Neuron (in vitro differentiated cells): ENCODE measurements at regions not wholly inside any gene's neighbourhood (a gene's known extent, or its start where the extent isn't known, plus 50 kb on each side); places are given as distances from the start of the nearest gene placed in this dataset.
"Not testable (repeated sequence)": the region's sequence is repeated elsewhere in the genome, so short reads cannot be mapped to it uniquely, and the experiment has no call there.

Source experiments
- H2AFZ ChIP-seq: one replicate; pipeline ENCODE4 v1.6.1; 2013; ENCODE audit warnings: low read depth, mild to moderate bottlenecking, inconsistent platforms, low read length, moderate library complexity
- H3K27me3 ChIP-seq: one replicate; pipeline ENCODE4 v1.6.1; 2013; ENCODE audit warnings: low read length; ENCODE audit not compliant: insufficient read depth
- H3K36me3 ChIP-seq: one replicate; pipeline ENCODE4 v1.6.1; 2013; ENCODE audit warnings: low read length; ENCODE audit not compliant: insufficient read depth
- H3K4me1 ChIP-seq: one replicate; pipeline ENCODE4 v1.6.1; 2013; ENCODE audit warnings: low read length; ENCODE audit not compliant: insufficient read depth
- H3K4me3 ChIP-seq: 2 replicates; pipeline ENCODE4 v1.5.1; 2013; ENCODE audit warnings: mild to moderate bottlenecking, low read length, moderate library complexity
- H3K9me3 ChIP-seq: one replicate; pipeline ENCODE4 v1.6.1; 2013; ENCODE audit warnings: low read length

GRCh38 chr2:225820826-225821225 lies 421.3 kb downstream of the NYAP2 start:
- Histone ChIP-seq H3K4me1 (no peaks in the 10 kb centered on the region), H3K9me3 (no peaks in the 10 kb centered on the region), H3K36me3 (no peaks in the 10 kb centered on the region), H3K27me3 (no peaks in the 10 kb centered on the region), H2AFZ (no peak overlapping the region), H3K4me3 (no peak overlapping the region)

GRCh38 chr2:225814554-225814953 lies 415.0 kb downstream of the NYAP2 start:
- no peaks in the 10 kb centered on the region for H3K27me3 ChIP-seq
- H3K4me3 ChIP-seq = no peak overlapping the region
- no peaks in the 10 kb centered on the region for H3K9me3 ChIP-seq
- no peaks in the 10 kb centered on the region for H3K36me3 ChIP-seq
- H2AFZ ChIP-seq = no peak overlapping the region
- no peaks in the 10 kb centered on the region for H3K4me1 ChIP-seq

- H3K9me3 ChIP-seq = no peaks in the 10 kb centered on the region
Observed at GRCh38 chr2:225806105-225806504, 406.6 kb downstream of the NYAP2 start.

GRCh38 chr2:225802076-225802475 lies 402.6 kb downstream of the NYAP2 start:
- not testable (repeated sequence) for H3K36me3 ChIP-seq, H3K27me3 ChIP-seq, H2AFZ ChIP-seq, H3K9me3 ChIP-seq, H3K4me1 ChIP-seq, H3K4me3 ChIP-seq

More at GRCh38 chr2:225806105-225806504, 406.6 kb downstream of the NYAP2 start:
- H3K27me3 ChIP-seq = no peaks in the 10 kb centered on the region
- no peak overlapping the region for H2AFZ ChIP-seq
- H3K4me3 ChIP-seq = no peak overlapping the region
- H3K4me1 ChIP-seq = no peaks in the 10 kb centered on the region
- no peaks in the 10 kb centered on the region for H3K36me3 ChIP-seq

GRCh38 chr2:225797394-225797793 lies 397.9 kb downstream of the NYAP2 start:
- H3K4me3 ChIP-seq = no peak overlapping the region
- H3K36me3 ChIP-seq = no peaks in the 10 kb centered on the region
- no peaks in the 10 kb centered on the region for H3K4me1 ChIP-seq
- no peaks in the 10 kb centered on the region for H3K9me3 ChIP-seq
- H2AFZ ChIP-seq = no peak overlapping the region
- H3K27me3 ChIP-seq = no peaks in the 10 kb centered on the region

GRCh38 chr2:225794652-225795400 lies 395.3 kb downstream of the NYAP2 start:
- Histone ChIP-seq H3K4me3 (no peak overlapping the region), H3K36me3 (no peaks in the 10 kb centered on the region), H2AFZ (no peak overlapping the region), H3K9me3 (no peaks in the 10 kb centered on the region), H3K27me3 (no peaks in the 10 kb centered on the region), H3K4me1 (no peaks in the 10 kb centered on the region)

GRCh38 chr2:225793736-225794550 lies 394.4 kb downstream of the NYAP2 start:
- no peaks in the 10 kb centered on the region for H3K9me3 ChIP-seq
- no peaks in the 10 kb centered on the region for H3K4me1 ChIP-seq
- no peaks in the 10 kb centered on the region for H3K36me3 ChIP-seq
- H3K27me3 ChIP-seq = no peaks in the 10 kb centered on the region
- no peak overlapping the region for H3K4me3 ChIP-seq
- H2AFZ ChIP-seq = no peak overlapping the region

GRCh38 chr2:225788571-225789094 lies 389.1 kb downstream of the NYAP2 start:
- H3K27me3 ChIP-seq = no peaks in the 10 kb centered on the region
- no peak overlapping the region for H3K4me3 ChIP-seq
- no peaks in the 10 kb centered on the region for H3K4me1 ChIP-seq
- no peaks in the 10 kb centered on the region for H3K36me3 ChIP-seq
- no peak overlapping the region for H2AFZ ChIP-seq
- no peaks in the 10 kb centered on the region for H3K9me3 ChIP-seq

GRCh38 chr2:225787497-225787896 lies 388.0 kb downstream of the NYAP2 start:
- Histone ChIP-seq H2AFZ (no peak overlapping the region), H3K4me1 (no peaks in the 10 kb centered on the region), H3K4me3 (no peak overlapping the region), H3K9me3 (no peaks in the 10 kb centered on the region), H3K27me3 (no peaks in the 10 kb centered on the region), H3K36me3 (no peaks in the 10 kb centered on the region)

GRCh38 chr2:225781991-225782390 lies 382.5 kb downstream of the NYAP2 start:
- Histone ChIP-seq H3K4me3 (no peak overlapping the region), H3K9me3 (no peaks in the 10 kb centered on the region), H3K4me1 (no peaks in the 10 kb centered on the region), H3K36me3 (no peaks in the 10 kb centered on the region), H3K27me3 (no peaks in the 10 kb centered on the region), H2AFZ (no peak overlapping the region)

GRCh38 chr2:225781145-225781544 lies 381.6 kb downstream of the NYAP2 start:
- no peaks in the 10 kb centered on the region for H3K36me3 ChIP-seq
- no peaks in the 10 kb centered on the region for H3K27me3 ChIP-seq
- H2AFZ ChIP-seq = no peak overlapping the region
- no peaks in the 10 kb centered on the region for H3K4me1 ChIP-seq
- no peaks in the 10 kb centered on the region for H3K9me3 ChIP-seq
- H3K4me3 ChIP-seq = no peak overlapping the region

- no peak overlapping the region for H3K4me3 ChIP-seq
Observed at GRCh38 chr2:225779829-225780228, 380.3 kb downstream of the NYAP2 start.

GRCh38 chr2:225773148-225773547 lies 373.6 kb downstream of the NYAP2 start:
- H3K4me1 ChIP-seq = no peaks in the 10 kb centered on the region
- H3K4me3 ChIP-seq = no peak overlapping the region
- no peaks in the 10 kb centered on the region for H3K36me3 ChIP-seq
- H3K27me3 ChIP-seq = no peaks in the 10 kb centered on the region
- H3K9me3 ChIP-seq = no peaks in the 10 kb centered on the region
- no peak overlapping the region for H2AFZ ChIP-seq

More at GRCh38 chr2:225779829-225780228, 380.3 kb downstream of the NYAP2 start:
- no peaks in the 10 kb centered on the region for H3K36me3 ChIP-seq
- no peaks in the 10 kb centered on the region for H3K4me1 ChIP-seq
- H2AFZ ChIP-seq = no peak overlapping the region
- H3K27me3 ChIP-seq = no peaks in the 10 kb centered on the region
- H3K9me3 ChIP-seq = no peaks in the 10 kb centered on the region
